Fibroblast of lung (primary cell): ENCODE measurements at regions not wholly inside any gene's neighbourhood (a gene's known extent, or its start where the extent isn't known, plus 50 kb on each side); places are given as distances from the start of the nearest gene placed in this dataset.

Experiments used
- DNase-seq, 2 donors: peaks; one replicate each; pipeline versions ENCODE4 v3.0.0 to v3.0.0-alpha.2; 2010; ENCODE audit warnings: low read depth in 2 of 2
- H2AFZ ChIP-seq: 2 replicates; pipeline ENCODE4 v1.5.1; 2012; ENCODE audit warnings: low read length, control low read depth, inconsistent platforms
- H3K27ac ChIP-seq: 2 replicates; pipeline ENCODE4 v1.5.1; 2011; ENCODE audit warnings: low read length, control low read depth; ENCODE audit not compliant: insufficient read depth
- H3K27me3 ChIP-seq: 2 replicates; pipeline ENCODE4 v1.5.1; 2011; ENCODE audit warnings: mild to moderate bottlenecking, low read length; ENCODE audit not compliant: control insufficient read depth, insufficient read depth
- H3K36me3 ChIP-seq: 2 replicates; pipeline ENCODE4 v1.5.1; 2011; ENCODE audit warnings: low read length; ENCODE audit not compliant: control insufficient read depth, insufficient read depth
- H3K4me1 ChIP-seq: 2 replicates; pipeline ENCODE4 v1.5.1; 2011; ENCODE audit warnings: low read length; ENCODE audit not compliant: control insufficient read depth, insufficient read depth; ENCODE audit errors: extremely low read depth
- H3K4me2 ChIP-seq: 2 replicates; pipeline ENCODE4 v1.5.1; 2011; ENCODE audit warnings: low read length, control low read depth; ENCODE audit not compliant: insufficient read depth; ENCODE audit errors: extremely low read depth
- H3K4me3 ChIP-seq, 4 experiments: fragments of 200-600 bp in 1 of 4; sonication (generic) in 1 of 4; replicated peaks in 1 of 4; 2 replicates each; pipeline ENCODE4 v1.5.1; 2011 to 2016; ENCODE audit warnings: low read length in 4 of 4, low read depth in 3 of 4, mild to moderate bottlenecking in 3 of 4, control low read depth in 2 of 4, inconsistent platforms in 1 of 4, mixed read lengths in 1 of 4; ENCODE audit not compliant: insufficient read depth in 1 of 4; ENCODE audit errors: control extremely low read depth in 1 of 4
- H3K79me2 ChIP-seq: 2 replicates; pipeline ENCODE4 v1.5.1; 2012; ENCODE audit warnings: mild to moderate bottlenecking, low read length, inconsistent platforms; ENCODE audit not compliant: control insufficient read depth, insufficient read depth
- H3K9ac ChIP-seq: 2 replicates; pipeline ENCODE4 v1.5.1; 2011; ENCODE audit warnings: mild to moderate bottlenecking, low read length, control low read depth; ENCODE audit not compliant: insufficient read depth
- H3K9me3 ChIP-seq: 2 replicates; pipeline ENCODE4 v1.5.1; 2012; ENCODE audit warnings: low read depth, low read length; ENCODE audit not compliant: control insufficient read depth, insufficient read depth
- H4K20me1 ChIP-seq: 2 replicates; pipeline ENCODE4 v1.5.1; 2011; ENCODE audit warnings: low read length; ENCODE audit not compliant: control insufficient read depth, insufficient read depth; ENCODE audit errors: extremely low read depth
- CTCF ChIP-seq, 2 donors: IDR thresholded peaks in 1 of 2; conservative IDR thresholded peaks in 1 of 2; 1 replicate in 1 of 2; 2 replicates in 1 of 2; pipeline ENCODE4 v1.5.1; 2011 to 2012; ENCODE audit warnings: low read length in 2 of 2, control low read depth in 1 of 2, inconsistent platforms in 1 of 2, low read depth in 1 of 2, mild to moderate bottlenecking in 1 of 2
- EZH2 ChIP-seq: IDR thresholded peaks from 2 replicates; pipeline ENCODE4 v1.5.1; 2012; ENCODE audit warnings: low read length, control low read depth, mild to moderate bottlenecking; ENCODE audit errors: missing control alignments

GRCh38 chr10:120132811-120133210, 240.3 kb downstream of the SEC23IP start:
- no peak for TF ChIP-seq EZH2
- no peak for TF ChIP-seq CTCF (conservative IDR thresholded peaks at IDR 0.05 in 1 of 2, IDR thresholded peaks at IDR 0.05 in 1 of 2; ENCODE audit: low read depth in 1 of 2, low read length in 2 of 2)
- DNase-seq: no peak
- Histone ChIP-seq H3K27me3 (no peaks in the 10 kb centered on the region), H3K4me3 (no peak overlapping the region), H3K36me3 (no peaks in the 10 kb centered on the region), H3K79me2 (no peaks in the 10 kb centered on the region), H3K4me2 (no peak overlapping the region), H4K20me1 (no peaks in the 10 kb centered on the region), H3K9ac (no peak overlapping the region), H3K9me3 (no peaks in the 10 kb centered on the region), H3K4me1 (no peaks in the 10 kb centered on the region), H3K27ac (no peak overlapping the region), H2AFZ (no peak overlapping the region)

GRCh38 chr10:120138689-120139088, 246.2 kb downstream of the SEC23IP start:
- H3K9ac ChIP-seq: no peak overlapping the region
- H3K4me3 ChIP-seq: no peak overlapping the region
- TF ChIP-seq EZH2: no peak
- no peak for TF ChIP-seq CTCF (conservative IDR thresholded peaks at IDR 0.05 in 1 of 2, IDR thresholded peaks at IDR 0.05 in 1 of 2; ENCODE audit: low read depth in 1 of 2, low read length in 2 of 2)

GRCh38 chr10:120145107-120145506, 252.6 kb downstream of the SEC23IP start:
- Histone ChIP-seq H2AFZ (no peak overlapping the region), H3K27me3 (no peaks in the 10 kb centered on the region), H4K20me1 (no peaks in the 10 kb centered on the region), H3K9me3 (no peaks in the 10 kb centered on the region), H3K36me3 (no peaks in the 10 kb centered on the region), H3K4me1 (no peaks in the 10 kb centered on the region), H3K79me2 (no peaks in the 10 kb centered on the region), H3K9ac (no peak overlapping the region), H3K27ac (no peak overlapping the region), H3K4me3 (no peak overlapping the region), H3K4me2 (no peak overlapping the region)
- no peak for TF ChIP-seq CTCF (conservative IDR thresholded peaks at IDR 0.05 in 1 of 2, IDR thresholded peaks at IDR 0.05 in 1 of 2; ENCODE audit: low read depth in 1 of 2, low read length in 2 of 2)
- no peak for TF ChIP-seq EZH2
- no peak for DNase-seq

More at GRCh38 chr10:120138689-120139088, 246.2 kb downstream of the SEC23IP start:
- no peak overlapping the region for H3K4me2 ChIP-seq
- no peak overlapping the region for H2AFZ ChIP-seq
- H3K4me1 ChIP-seq: no peaks in the 10 kb centered on the region
- no peak for DNase-seq
- H3K79me2 ChIP-seq: no peaks in the 10 kb centered on the region
- no peak overlapping the region for H3K27ac ChIP-seq
- H3K36me3 ChIP-seq: no peaks in the 10 kb centered on the region
- H3K27me3 ChIP-seq: no peaks in the 10 kb centered on the region
- no peaks in the 10 kb centered on the region for H4K20me1 ChIP-seq
- H3K9me3 ChIP-seq: no peaks in the 10 kb centered on the region
